A673 (cell line): ENCODE measurements at regions not wholly inside any gene's neighbourhood (a gene's known extent, or its start where the extent isn't known, plus 50 kb on each side); places are given as distances from the start of the nearest gene placed in this dataset.

Source experiments
- BruUV-seq: library from RNA; stranded (reverse); fragments of 400-500 nt; replicated peaks from 2 replicates; lab custom pipeline; 2021; lab: Mats Ljungman, UMichigan
- CTCF ChIA-PET: fragments of 300-600 bp; sonication (Branson Sonifier 250); formaldehyde crosslinking; loops from one replicate; lab custom pipeline; 2022; ENCODE audit warnings: antibody characterized with exemption; lab: Charles Lee
- POLR2A ChIA-PET: fragments of 300-600 bp; sonication (Branson Sonifier 250); formaldehyde crosslinking; loops from one replicate; lab custom pipeline; 2022; ENCODE audit warnings: antibody characterized with exemption; ENCODE audit not compliant: low non-redundant PET; lab: Charles Lee
- DNase-seq: peaks from one replicate; pipeline ENCODE4 v3.0.0-alpha.2; 2015; ENCODE audit warnings: low spot score
- H3K27ac ChIP-seq: fragments of 200-600 bp; sonication (generic); 2 replicates; pipeline ENCODE4 v1.5.1; 2016; ENCODE audit warnings: mixed run types, low read depth, mild to moderate bottlenecking, mixed read lengths, antibody characterized with exemption, low read length; ENCODE audit not compliant: poor library complexity, severe bottlenecking
- H3K27me3 ChIP-seq: fragments of 200-600 bp; sonication (generic); replicated peaks from 2 replicates; pipeline ENCODE4 v1.6.1; 2017; ENCODE audit warnings: mixed run types, low read depth, mild to moderate bottlenecking, mixed read lengths, antibody characterized with exemption, low read length; ENCODE audit not compliant: insufficient read depth, poor library complexity
- H3K36me3 ChIP-seq: fragments of 200-600 bp; sonication (generic); 2 replicates; pipeline ENCODE4 v1.6.1; 2016; ENCODE audit warnings: mixed run types, mild to moderate bottlenecking, mixed read lengths, antibody characterized with exemption, low read length; ENCODE audit not compliant: insufficient read depth, poor library complexity, severe bottlenecking
- H3K4me1 ChIP-seq: fragments of 200-600 bp; sonication (generic); 2 replicates; pipeline ENCODE4 v1.6.1; 2017; ENCODE audit warnings: mixed run types, mild to moderate bottlenecking, mixed read lengths, antibody characterized with exemption, low read length; ENCODE audit not compliant: insufficient read depth, poor library complexity, severe bottlenecking
- H3K4me3 ChIP-seq: fragments of 200-600 bp; sonication (generic); 2 replicates; pipeline ENCODE4 v1.5.1; 2016; ENCODE audit warnings: low read depth, mixed run types, mild to moderate bottlenecking, mixed read lengths, low read length; ENCODE audit not compliant: poor library complexity, severe bottlenecking
- H3K9me3 ChIP-seq: fragments of 200-600 bp; sonication (generic); 2 replicates; pipeline ENCODE4 v1.6.1; 2016; ENCODE audit warnings: mixed run types, low read depth, mild to moderate bottlenecking, mixed read lengths, antibody characterized with exemption, low read length; ENCODE audit not compliant: poor library complexity, severe bottlenecking
- CTCF ChIP-seq: fragments of 300-800, 200-600 bp; sonication (generic); conservative IDR thresholded peaks from 2 replicates; pipeline ENCODE4 v1.5.1; 2017; ENCODE audit warnings: low read depth, mild to moderate bottlenecking, antibody characterized with exemption, low read length, moderate library complexity, mixed read lengths
- EZH2 ChIP-seq: fragments of 200-600 bp; sonication (generic); IDR thresholded peaks from 2 replicates; pipeline ENCODE4 v1.6.1; 2017; ENCODE audit warnings: borderline replicate concordance, low read depth, mild to moderate bottlenecking, mixed read lengths, antibody characterized with exemption, low read length; ENCODE audit not compliant: poor library complexity, severe bottlenecking
- intact Hi-C: fragments of 100-400 bp; cut with micrococcal nuclease; formaldehyde crosslinking; loops from one replicate; pipeline ENCODE4 v1.10.0; 2022; ENCODE audit not compliant: unreplicated experiment

GRCh38 chr18:64399566-64399965, 250.7 kb upstream of the LINC00305 start:
- H3K36me3 ChIP-seq = no peaks in the 10 kb centered on the region
- ChIA-PET CTCF (no interaction called here), POLR2A (no interaction called here)
- no peak for TF ChIP-seq CTCF
- no peak for TF ChIP-seq EZH2
- no peaks in the 10 kb centered on the region for H3K27me3 ChIP-seq
- H3K27ac ChIP-seq = no peak overlapping the region
- no peaks in the 10 kb centered on the region for H3K9me3 ChIP-seq
- BruUV-seq = no TSS peak
- no peaks in the 10 kb centered on the region for H3K4me1 ChIP-seq
- H3K4me3 ChIP-seq = no peak overlapping the region
- intact Hi-C loops = no loop called here
- no peak for DNase-seq

- Histone ChIP-seq H3K4me3 (no peak overlapping the region), H3K27me3 (no peaks in the 10 kb centered on the region), H3K9me3 (no peaks in the 10 kb centered on the region), H3K36me3 (no peaks in the 10 kb centered on the region), H3K4me1 (no peaks in the 10 kb centered on the region), H3K27ac (no peak overlapping the region)
- no peak for DNase-seq
- TF ChIP-seq EZH2 = no peak
- no peak for TF ChIP-seq CTCF
- POLR2A ChIA-PET = no interaction called here
- CTCF ChIA-PET = no interaction called here
- intact Hi-C loops = no loop called here
- BruUV-seq = no TSS peak
Measured at GRCh38 chr18:64398320-64398719, 249.4 kb upstream of the LINC00305 start.

- ChIA-PET CTCF (no interaction called here), POLR2A (no interaction called here)
- BruUV-seq = no TSS peak
- no peaks in the 10 kb centered on the region for H3K9me3 ChIP-seq
- H3K27ac ChIP-seq = no peak overlapping the region
- intact Hi-C loops = no loop called here
- TF ChIP-seq EZH2 (no peak), CTCF (no peak)
- H3K36me3 ChIP-seq = no peaks in the 10 kb centered on the region
- no peak overlapping the region for H3K4me3 ChIP-seq
- H3K4me1 ChIP-seq = no peaks in the 10 kb centered on the region
- no peak for DNase-seq
- no peaks in the 10 kb centered on the region for H3K27me3 ChIP-seq
Measured at GRCh38 chr18:64392202-64392601, 243.3 kb upstream of the LINC00305 start.
